Chondrocyte (in vitro differentiated cells): ENCODE measurements at regions not wholly inside any gene's neighbourhood (a gene's known extent, or its start where the extent isn't known, plus 50 kb on each side); places are given as distances from the start of the nearest gene placed in this dataset.

Source experiments
- DNase-seq: peaks from one replicate; pipeline ENCODE4 v3.0.0; 2021; ENCODE audit warnings: mixed read lengths, low spot score
- H3K27ac Mint-ChIP-seq: one replicate; pipeline ENCODE4 v1.8.0; 2021; ENCODE audit warnings: mild to moderate bottlenecking, moderate library complexity, mixed read lengths; ENCODE audit not compliant: unreplicated experiment
- H3K27me3 Mint-ChIP-seq: 2 replicates; pipeline ENCODE4 v1.8.0; 2021; ENCODE audit warnings: low read depth, mixed read lengths
- H3K36me3 Mint-ChIP-seq: 2 replicates; pipeline ENCODE4 v1.8.0; 2021; ENCODE audit warnings: low read depth, mixed read lengths
- H3K4me1 Mint-ChIP-seq: 2 replicates; pipeline ENCODE4 v1.8.0; 2021; ENCODE audit warnings: low read depth, mild to moderate bottlenecking, mixed read lengths
- H3K4me3 Mint-ChIP-seq: one replicate; pipeline ENCODE4 v1.8.0; 2021; ENCODE audit warnings: mild to moderate bottlenecking, moderate library complexity, mixed read lengths; ENCODE audit not compliant: unreplicated experiment
- H3K9me3 Mint-ChIP-seq: 2 replicates; pipeline ENCODE4 v1.8.0; 2021; ENCODE audit warnings: low read depth, mixed read lengths
- CTCF ChIP-seq: fragments of 200-600 bp; sonication (generic); IDR thresholded peaks from 2 replicates; pipeline ENCODE4 v1.5.0; 2021; ENCODE audit warnings: antibody characterized with exemption, mild to moderate bottlenecking, moderate library complexity

- no peak for TF ChIP-seq CTCF
- Mint-ChIP-seq H3K4me3 (no peak overlapping the region), H3K4me1 (no peaks in the 10 kb centered on the region), H3K36me3 (no peaks in the 10 kb centered on the region), H3K9me3 (no peaks in the 10 kb centered on the region), H3K27ac (no peak overlapping the region), H3K27me3 (peaks cover 33% of the 10 kb centered on the region)
- DNase-seq, result peak; percentile 51
Observed at GRCh38 chr22:48906216-48906835, 921.3 kb downstream of the BRD1 start.

GRCh38 chr22:48905206-48905975 lies 922.3 kb downstream of the BRD1 start:
- peak; percentile 82 for DNase-seq
- H3K27ac Mint-ChIP-seq, result no peak overlapping the region

GRCh38 chr22:48902983-48903650 lies 924.6 kb downstream of the BRD1 start:
- H3K27me3 Mint-ChIP-seq, result peaks cover 25% of the 10 kb centered on the region
- no peaks in the 10 kb centered on the region for H3K4me1 Mint-ChIP-seq
- no peak overlapping the region for H3K27ac Mint-ChIP-seq
- no peaks in the 10 kb centered on the region for H3K9me3 Mint-ChIP-seq
- no peak overlapping the region for H3K4me3 Mint-ChIP-seq
- H3K36me3 Mint-ChIP-seq, result no peaks in the 10 kb centered on the region
- TF ChIP-seq CTCF, result no peak
- no peak for DNase-seq

More at GRCh38 chr22:48905206-48905975, 922.3 kb downstream of the BRD1 start:
- H3K4me3 Mint-ChIP-seq, result no peak overlapping the region
- peaks cover 30% of the 10 kb centered on the region for H3K27me3 Mint-ChIP-seq
- no peaks in the 10 kb centered on the region for H3K36me3 Mint-ChIP-seq
- TF ChIP-seq CTCF, result no peak
- H3K9me3 Mint-ChIP-seq, result no peaks in the 10 kb centered on the region
- no peaks in the 10 kb centered on the region for H3K4me1 Mint-ChIP-seq

- H3K27ac Mint-ChIP-seq, result no peak overlapping the region
- no peak for TF ChIP-seq CTCF
- no peaks in the 10 kb centered on the region for H3K36me3 Mint-ChIP-seq
- peak; percentile 80 for DNase-seq
- no peaks in the 10 kb centered on the region for H3K9me3 Mint-ChIP-seq
- H3K27me3 Mint-ChIP-seq, result peaks cover 18% of the 10 kb centered on the region
- H3K4me1 Mint-ChIP-seq, result no peaks in the 10 kb centered on the region
- H3K4me3 Mint-ChIP-seq, result no peak overlapping the region
Observed at GRCh38 chr22:48902001-48902869, 925.4 kb downstream of the BRD1 start.
